ENCODE measurements at regions not wholly inside any gene's neighbourhood (a gene's known extent, or its start where the extent isn't known, plus 50 kb on each side); places are given as distances from the start of the nearest gene placed in this dataset.

GRCh38 chr21:21858502-21859334, 860.5 kb downstream of the NCAM2 start:
- no peak for TF ChIP-seq CTCF (IDR thresholded peaks at IDR 0.05)
- no peak for TF ChIP-seq POLR2A (IDR thresholded peaks at IDR 0.05)

All from uterus (tissue), 2 donors.